GM23248 (cell line): ENCODE measurements at regions not wholly inside any gene's neighbourhood (a gene's known extent, or its start where the extent isn't known, plus 50 kb on each side); places are given as distances from the start of the nearest gene placed in this dataset.

Experiments
- DNase-seq: peaks from one replicate; pipeline ENCODE4 v3.0.0-alpha.2; 2015
- H2AFZ ChIP-seq: fragments of 200-600 bp; sonication (generic); 2 replicates; pipeline ENCODE4 v1.6.1; 2016; ENCODE audit warnings: antibody characterized with exemption
- H3F3A ChIP-seq: fragments of 200-600 bp; sonication (generic); 2 replicates; pipeline ENCODE4 v1.6.1; 2016; ENCODE audit warnings: mild to moderate bottlenecking, antibody characterized with exemption, mixed run types; ENCODE audit not compliant: insufficient read depth
- H3K27ac ChIP-seq: fragments of 200-600 bp; sonication (generic); 2 replicates; pipeline ENCODE4 v1.5.1; 2016; ENCODE audit warnings: mild to moderate bottlenecking
- H3K27me3 ChIP-seq: fragments of 200-600 bp; sonication (generic); replicated peaks from 2 replicates; pipeline ENCODE4 v1.6.1; 2016; ENCODE audit warnings: mild to moderate bottlenecking; ENCODE audit not compliant: insufficient read depth
- H3K36me3 ChIP-seq: fragments of 200-600 bp; sonication (generic); 2 replicates; pipeline ENCODE4 v1.6.1; 2016; ENCODE audit warnings: low read depth, mild to moderate bottlenecking
- H3K4me1 ChIP-seq: fragments of 200-600 bp; sonication (generic); 2 replicates; pipeline ENCODE4 v1.6.1; 2016; ENCODE audit warnings: mild to moderate bottlenecking; ENCODE audit not compliant: insufficient read depth
- H3K4me2 ChIP-seq: fragments of 200-600 bp; sonication (generic); one replicate; pipeline ENCODE4 v1.6.1; 2016; ENCODE audit warnings: mild to moderate bottlenecking; ENCODE audit not compliant: unreplicated experiment
- H3K4me3 ChIP-seq: fragments of 200-600 bp; sonication (generic); 2 replicates; pipeline ENCODE4 v1.5.1; 2016; ENCODE audit warnings: mild to moderate bottlenecking
- H3K79me2 ChIP-seq: fragments of 200-600 bp; sonication (generic); 2 replicates; pipeline ENCODE4 v1.6.1; 2016; ENCODE audit warnings: mild to moderate bottlenecking; ENCODE audit not compliant: insufficient read depth
- H3K9ac ChIP-seq: fragments of 200-600 bp; sonication (generic); 2 replicates; pipeline ENCODE4 v1.6.1; 2016; ENCODE audit warnings: mild to moderate bottlenecking
- H3K9me2 ChIP-seq: fragments of 200-600 bp; sonication (generic); 2 replicates; pipeline ENCODE4 v1.6.1; 2016; ENCODE audit warnings: mixed run types, mild to moderate bottlenecking, moderate library complexity; ENCODE audit not compliant: insufficient read depth
- H3K9me3 ChIP-seq: fragments of 200-600 bp; sonication (generic); one replicate; pipeline ENCODE4 v1.6.1; 2017; ENCODE audit warnings: low read depth
- H4K20me1 ChIP-seq: fragments of 200-600 bp; sonication (generic); 2 replicates; pipeline ENCODE4 v1.6.0; 2016; ENCODE audit not compliant: insufficient read depth
- EZH2 ChIP-seq: fragments of 200-600 bp; sonication (generic); IDR thresholded peaks from 2 replicates; pipeline ENCODE4 v1.6.1; 2018; ENCODE audit warnings: antibody characterized with exemption, mild to moderate bottlenecking; ENCODE audit not compliant: insufficient read depth, poor library complexity, severe bottlenecking
- EZH2phosphoT487 ChIP-seq: fragments of 200-600 bp; sonication (generic); IDR thresholded peaks from 2 replicates; pipeline ENCODE4 v1.6.1; 2018; ENCODE audit warnings: antibody characterized with exemption, moderate library complexity, mild to moderate bottlenecking, low read depth; ENCODE audit not compliant: insufficient read depth
- WGBS, 2 experiments: methylation state at CpG; one replicate each; pipeline ENCODE4 v1.1.6; 2015 to 2017; ENCODE audit warnings: low lambda C conversion rate in 2 of 2, low coverage in 1 of 2; ENCODE audit errors: missing lambda C conversion rate in 2 of 2; 5-methylcytosine and 5-hydroxymethylcytosine counted together
- in situ Hi-C: fragments of 300-500 bp; cut with MboI; formaldehyde crosslinking; loops from 2 replicates; pipeline ENCODE4 v1.15.0; 2020

- Histone ChIP-seq H3F3A (peaks cover 19% of the 10 kb centered on the region), H3K4me2 (peak overlapping the region; percentile 59), H3K9ac (peak overlapping the region; percentile 41), H4K20me1 (no peaks in the 10 kb centered on the region), H2AFZ (no peak overlapping the region), H3K9me3 (no peaks in the 10 kb centered on the region), H3K27ac (peak overlapping the region; percentile 83), H3K4me1 (peaks cover 46% of the 10 kb centered on the region), H3K27me3 (no peaks in the 10 kb centered on the region), H3K79me2 (no peaks in the 10 kb centered on the region), H3K4me3 (peak overlapping the region; percentile 9; the same call in 1 of the 2 replicates), H3K36me3 (no peaks in the 10 kb centered on the region), H3K9me2 (no peaks in the 10 kb centered on the region)
- in situ Hi-C loops, result no loop called here
- TF ChIP-seq EZH2, result no peak
- no peak for TF ChIP-seq EZH2phosphoT487
- peak; percentile 96 for DNase-seq
Measured at GRCh38 chr4:114272226-114272625, 292.8 kb upstream of the ARSJ start.

GRCh38 chr4:114273238-114273637, 293.8 kb upstream of the ARSJ start:
- WGBS, 2 experiments, result 95 to 98% methylated on average over 1 of the region's 1 CpG
- Histone ChIP-seq H3F3A (peaks cover 29% of the 10 kb centered on the region), H4K20me1 (no peaks in the 10 kb centered on the region), H3K4me3 (no peak overlapping the region), H2AFZ (no peak overlapping the region), H3K9me2 (no peaks in the 10 kb centered on the region), H3K27me3 (no peaks in the 10 kb centered on the region), H3K36me3 (no peaks in the 10 kb centered on the region), H3K9me3 (no peaks in the 10 kb centered on the region), H3K79me2 (no peaks in the 10 kb centered on the region), H3K4me1 (peaks cover 55% of the 10 kb centered on the region), H3K4me2 (no peak overlapping the region), H3K9ac (no peak overlapping the region), H3K27ac (no peak overlapping the region)
- TF ChIP-seq EZH2 (no peak), EZH2phosphoT487 (no peak)
- in situ Hi-C loops, result no loop called here
- no peak for DNase-seq

GRCh38 chr4:114277690-114278089, 298.2 kb upstream of the ARSJ start:
- Histone ChIP-seq H3K4me2 (peak overlapping the region; percentile 29), H3K79me2 (no peaks in the 10 kb centered on the region), H3K27me3 (no peaks in the 10 kb centered on the region), H3K9ac (0 out of 2 replicates have a peak overlapping the region, but pooled peaks have one; percentile 1), H3K4me3 (0 out of 2 replicates have a peak overlapping the region, but pooled peaks have one; percentile 10), H3K9me3 (no peaks in the 10 kb centered on the region), H3F3A (peaks cover 33% of the 10 kb centered on the region), H3K4me1 (peaks cover 65% of the 10 kb centered on the region), H3K9me2 (no peaks in the 10 kb centered on the region), H3K27ac (peak overlapping the region; percentile 65), H4K20me1 (no peaks in the 10 kb centered on the region), H2AFZ (no peak overlapping the region), H3K36me3 (no peaks in the 10 kb centered on the region)
- 0 to 3% methylated on average over 2 of the region's 2 CpGs for WGBS, 2 experiments
- in situ Hi-C loops, result no loop called here
- TF ChIP-seq EZH2, result no peak
- no peak for TF ChIP-seq EZH2phosphoT487
- peak; percentile 74 for DNase-seq

- Histone ChIP-seq H3K27ac (no peak overlapping the region), H3K27me3 (no peaks in the 10 kb centered on the region), H3K4me2 (no peak overlapping the region), H3K4me1 (peaks cover 61% of the 10 kb centered on the region), H3F3A (peaks cover 32% of the 10 kb centered on the region), H3K79me2 (no peaks in the 10 kb centered on the region), H3K9me3 (no peaks in the 10 kb centered on the region), H3K9me2 (no peaks in the 10 kb centered on the region), H3K36me3 (no peaks in the 10 kb centered on the region), H4K20me1 (no peaks in the 10 kb centered on the region), H3K4me3 (no peak overlapping the region), H2AFZ (peak overlapping the region; percentile 35), H3K9ac (no peak overlapping the region)
- 52 to 64% methylated on average over 2 of the region's 2 CpGs for WGBS, 2 experiments
- no peak for DNase-seq
- in situ Hi-C loops, result no loop called here
- no peak for TF ChIP-seq EZH2phosphoT487
- no peak for TF ChIP-seq EZH2
Measured at GRCh38 chr4:114279066-114279465, 299.6 kb upstream of the ARSJ start.

- no peak overlapping the region for H3K27ac ChIP-seq
- H3K79me2 ChIP-seq, result no peaks in the 10 kb centered on the region
- no peaks in the 10 kb centered on the region for H3K9me2 ChIP-seq
- H3K4me3 ChIP-seq, result no peak overlapping the region
- H3K9me3 ChIP-seq, result no peaks in the 10 kb centered on the region
- in situ Hi-C loops, result no loop called here
- DNase-seq, result no peak
- H3K4me1 ChIP-seq, result peaks cover 61% of the 10 kb centered on the region
- H3K9ac ChIP-seq, result no peak overlapping the region
- H4K20me1 ChIP-seq, result no peaks in the 10 kb centered on the region
- peaks cover 32% of the 10 kb centered on the region for H3F3A ChIP-seq
- 58 to 63% methylated on average over 3 of the region's 3 CpGs for WGBS, 2 experiments
- H2AFZ ChIP-seq, result peak overlapping the region; percentile 35
- no peaks in the 10 kb centered on the region for H3K27me3 ChIP-seq
- H3K4me2 ChIP-seq, result no peak overlapping the region
- no peaks in the 10 kb centered on the region for H3K36me3 ChIP-seq
- TF ChIP-seq EZH2 (no peak), EZH2phosphoT487 (no peak)
Measured at GRCh38 chr4:114279711-114280110, 300.3 kb upstream of the ARSJ start.
